GM19238 (cell line): ENCODE measurements at regions not wholly inside any gene's neighbourhood (a gene's known extent, or its start where the extent isn't known, plus 50 kb on each side); places are given as distances from the start of the nearest gene placed in this dataset.
"Not testable (repeated sequence)": the region's sequence is repeated elsewhere in the genome, so short reads cannot be mapped to it uniquely, and the experiment has no call there.

ENCODE experiments used
- DNase-seq: peaks from one replicate; pipeline ENCODE4 v3.0.0; 2011; ENCODE audit warnings: low spot score; ENCODE audit not compliant: insufficient read length

- not testable (repeated sequence) for DNase-seq
Observed at GRCh38 chr19:14285726-14286125, 79.8 kb upstream of the ADGRL1 start.

- DNase-seq, result peak; percentile 50
Observed at GRCh38 chr19:14283813-14284520, 78.0 kb upstream of the ADGRL1 start.

GRCh38 chr19:14279270-14279669, 73.3 kb upstream of the ADGRL1 start:
- DNase-seq, result not testable (repeated sequence)

- DNase-seq, result no peak
Observed at GRCh38 chr19:14277608-14278007, 71.6 kb upstream of the ADGRL1 start.

GRCh38 chr19:14275823-14276222, 69.9 kb upstream of the ADGRL1 start:
- DNase-seq, result not testable (repeated sequence)

GRCh38 chr19:14272623-14273022, 66.7 kb upstream of the ADGRL1 start:
- no peak for DNase-seq

GRCh38 chr19:14271840-14272239, 65.9 kb upstream of the ADGRL1 start:
- DNase-seq, result no peak

- not testable (repeated sequence) for DNase-seq
Observed at GRCh38 chr19:14270557-14270956, 64.6 kb upstream of the ADGRL1 start.

- DNase-seq, result no peak
Observed at GRCh38 chr19:14267224-14267741, 61.3 kb upstream of the ADGRL1 start.

- DNase-seq, result not testable (repeated sequence)
Observed at GRCh38 chr19:14266208-14266607, 60.2 kb upstream of the ADGRL1 start.

GRCh38 chr19:14265290-14266036, 59.5 kb upstream of the ADGRL1 start:
- DNase-seq, result no peak

GRCh38 chr19:14255902-14256649, 50.1 kb upstream of the ADGRL1 start:
- not testable (repeated sequence) for DNase-seq
